Keratinocyte (primary cell): ENCODE measurements at regions not wholly inside any gene's neighbourhood (a gene's known extent, or its start where the extent isn't known, plus 50 kb on each side); places are given as distances from the start of the nearest gene placed in this dataset.

Source experiments
- DNase-seq: peaks from one replicate; pipeline ENCODE4 v3.0.0-alpha.2; 2011; ENCODE audit warnings: low read depth, missing footprints, low spot score
- FAIRE-seq: peaks from 2 replicates; lab custom pipeline; 2011; peaks lifted over from hg19 to GRCh38; lab: Jason Lieb, UNC
- H2AFZ ChIP-seq: 2 replicates; pipeline ENCODE4 v1.6.0; 2012; ENCODE audit warnings: low read length, control low read depth, inconsistent platforms; ENCODE audit not compliant: control insufficient read depth
- H3K27ac ChIP-seq: 2 replicates; pipeline ENCODE4 v1.5.1; 2011; ENCODE audit warnings: low read length; ENCODE audit not compliant: control insufficient read depth, insufficient read depth
- H3K27me3 ChIP-seq: 3 replicates; pipeline ENCODE4 v1.6.0; 2011; ENCODE audit warnings: low read length; ENCODE audit not compliant: control insufficient read depth, insufficient read depth; ENCODE audit errors: extremely low read depth
- H3K36me3 ChIP-seq, 2 experiments: 2 replicates in 1 of 2; 3 replicates in 1 of 2; pipeline ENCODE4 v1.5.1; 2011; ENCODE audit warnings: low read length in 2 of 2, mild to moderate bottlenecking in 1 of 2; ENCODE audit not compliant: control insufficient read depth in 2 of 2, insufficient read depth in 2 of 2; ENCODE audit errors: extremely low read depth in 1 of 2
- H3K4me1 ChIP-seq: 3 replicates; pipeline ENCODE4 v1.5.1; 2011; ENCODE audit warnings: low read length; ENCODE audit not compliant: control insufficient read depth, insufficient read depth; ENCODE audit errors: extremely low read depth
- H3K4me2 ChIP-seq: 3 replicates; pipeline ENCODE4 v1.6.0; 2011; ENCODE audit warnings: low read depth, low read length; ENCODE audit not compliant: control insufficient read depth, insufficient read depth; ENCODE audit errors: extremely low read depth
- H3K4me3 ChIP-seq, 3 experiments: fragments of 200-600 bp in 1 of 3; sonication (generic) in 1 of 3; 2 replicates in 2 of 3; 3 replicates in 1 of 3; pipeline ENCODE4 v1.5.1; 2011 to 2016; ENCODE audit warnings: low read length in 3 of 3, mild to moderate bottlenecking in 3 of 3, control low read depth in 2 of 3, inconsistent platforms in 1 of 3, low read depth in 1 of 3, mixed read lengths in 1 of 3, mixed run types in 1 of 3, moderate library complexity in 1 of 3; ENCODE audit not compliant: control insufficient read depth in 2 of 3, insufficient read depth in 2 of 3; ENCODE audit errors: extremely low read depth in 1 of 3
- H3K79me2 ChIP-seq: 2 replicates; pipeline ENCODE4 v1.6.0; 2012; ENCODE audit warnings: low read length; ENCODE audit not compliant: control insufficient read depth, insufficient read depth
- H3K9ac ChIP-seq: 3 replicates; pipeline ENCODE4 v1.6.0; 2011; ENCODE audit warnings: low read length; ENCODE audit not compliant: control insufficient read depth, insufficient read depth; ENCODE audit errors: extremely low read depth
- H3K9me1 ChIP-seq: 3 replicates; pipeline ENCODE4 v1.6.0; 2011; ENCODE audit warnings: low read length; ENCODE audit not compliant: control insufficient read depth, insufficient read depth; ENCODE audit errors: extremely low read depth
- H3K9me3 ChIP-seq: 2 replicates; pipeline ENCODE4 v1.5.1; 2012; ENCODE audit warnings: low read depth, low read length; ENCODE audit not compliant: control insufficient read depth
- H4K20me1 ChIP-seq: 3 replicates; pipeline ENCODE4 v1.6.0; 2011; ENCODE audit warnings: low read length; ENCODE audit not compliant: control insufficient read depth, insufficient read depth; ENCODE audit errors: extremely low read depth
- CTCF ChIP-seq, 3 experiments: IDR thresholded peaks in 1 of 3; conservative IDR thresholded peaks in 1 of 3; optimal IDR thresholded peaks in 1 of 3; 2 replicates in 2 of 3; 3 replicates in 1 of 3; pipeline versions ENCODE3 to v1.5.1; 2011; ENCODE audit warnings: low read length in 3 of 3, mild to moderate bottlenecking in 3 of 3, moderate library complexity in 2 of 3, control low read depth in 1 of 3, inconsistent platforms in 1 of 3; ENCODE audit not compliant: insufficient read depth in 2 of 3; ENCODE audit errors: extremely low read depth in 1 of 3
- EZH2 ChIP-seq: IDR thresholded peaks from one replicate; pipeline ENCODE4 v1.6.1; 2012; ENCODE audit warnings: inconsistent platforms, mild to moderate bottlenecking, low read length, moderate library complexity
- dilution Hi-C: fragments of 300-500 bp; cut with MboI; formaldehyde crosslinking; loops from one replicate; pipeline ENCODE4 v1.7.0; 2020; ENCODE audit warnings: low sequenced_read_pairs; ENCODE audit not compliant: extremely low pct_ligation_motif_present

- Histone ChIP-seq H3K27ac (no peak overlapping the region), H3K4me2 (no peak overlapping the region), H3K27me3 (no peaks in the 10 kb centered on the region), H3K9me3 (no peaks in the 10 kb centered on the region), H3K36me3 (no peaks in the 10 kb centered on the region), H4K20me1 (no peaks in the 10 kb centered on the region), H3K9ac (no peak overlapping the region), H3K9me1 (no peaks in the 10 kb centered on the region), H3K4me1 (no peaks in the 10 kb centered on the region), H3K4me3 (no peak overlapping the region), H2AFZ (no peak overlapping the region), H3K79me2 (no peaks in the 10 kb centered on the region)
- DNase-seq (no peak), FAIRE-seq (no peak)
- dilution Hi-C loops: no loop called here
- TF ChIP-seq CTCF (optimal IDR thresholded peaks at IDR 0.05 in 1 of 3, IDR thresholded peaks at IDR 0.05 in 1 of 3, conservative IDR thresholded peaks at IDR 0.05 in 1 of 3; ENCODE audit: extremely low read depth in 1 of 3, insufficient read depth in 2 of 3, low read length in 3 of 3) (no peak), EZH2 (no peak)
Measured at GRCh38 chr4:27184508-27185155, 324.0 kb downstream of the STIM2 start.

- dilution Hi-C loops: no loop called here
- Histone ChIP-seq H3K27me3 (no peaks in the 10 kb centered on the region), H3K9me3 (no peaks in the 10 kb centered on the region), H3K4me1 (no peaks in the 10 kb centered on the region), H3K9ac (no peak overlapping the region), H3K36me3 (no peaks in the 10 kb centered on the region), H3K27ac (no peak overlapping the region), H3K4me3 (no peak overlapping the region), H4K20me1 (no peaks in the 10 kb centered on the region), H3K4me2 (no peak overlapping the region), H3K79me2 (no peaks in the 10 kb centered on the region), H2AFZ (no peak overlapping the region), H3K9me1 (no peaks in the 10 kb centered on the region)
- DNase-seq: no peak
- FAIRE-seq: no peak
- no peak for TF ChIP-seq EZH2
- TF ChIP-seq CTCF (optimal IDR thresholded peaks at IDR 0.05 in 1 of 3, IDR thresholded peaks at IDR 0.05 in 1 of 3, conservative IDR thresholded peaks at IDR 0.05 in 1 of 3; ENCODE audit: extremely low read depth in 1 of 3, insufficient read depth in 2 of 3, low read length in 3 of 3): no peak
Measured at GRCh38 chr4:27186710-27187109, 326.1 kb downstream of the STIM2 start.
